Cardiac fibroblast (primary cell): ENCODE measurements at regions not wholly inside any gene's neighbourhood (a gene's known extent, or its start where the extent isn't known, plus 50 kb on each side); places are given as distances from the start of the nearest gene placed in this dataset.

ENCODE experiments used
- DNase-seq, 2 donors: peaks; one replicate each; pipeline versions ENCODE4 v3.0.0 to v3.0.0-alpha.2; 2010; ENCODE audit warnings: low read depth in 2 of 2
- H3K4me3 ChIP-seq, 2 donors: replicated peaks in 1 of 2; 1 replicate in 1 of 2; 2 replicates in 1 of 2; pipeline ENCODE4 v1.5.1; 2011; ENCODE audit warnings: low read depth in 2 of 2, low read length in 2 of 2, mild to moderate bottlenecking in 2 of 2, moderate library complexity in 1 of 2
- CTCF ChIP-seq: IDR thresholded peaks from one replicate; pipeline ENCODE4 v1.5.1; 2011; ENCODE audit warnings: low read depth, mild to moderate bottlenecking, low read length, inconsistent platforms

GRCh38 chr18:78683191-78684010 is 296.2 kb upstream of the SALL3 start:
- no peak overlapping the region for H3K4me3 ChIP-seq
- TF ChIP-seq CTCF = no peak

GRCh38 chr18:78685250-78685979 is 294.2 kb upstream of the SALL3 start:
- DNase-seq = no peak
- no peak overlapping the region for H3K4me3 ChIP-seq
- TF ChIP-seq CTCF = no peak

More at GRCh38 chr18:78683191-78684010, 296.2 kb upstream of the SALL3 start:
- no peak for DNase-seq

- TF ChIP-seq CTCF = no peak
- no peak for DNase-seq
- no peak overlapping the region for H3K4me3 ChIP-seq
Measured at GRCh38 chr18:78685980-78686530, 293.6 kb upstream of the SALL3 start.

- TF ChIP-seq CTCF = no peak
- no peak overlapping the region for H3K4me3 ChIP-seq
- DNase-seq = no peak
Measured at GRCh38 chr18:78686976-78687685, 292.5 kb upstream of the SALL3 start.

- no peak for DNase-seq
- H3K4me3 ChIP-seq = no peak overlapping the region
- no peak for TF ChIP-seq CTCF
Measured at GRCh38 chr18:78687736-78688135, 291.9 kb upstream of the SALL3 start.

- TF ChIP-seq CTCF = no peak
- DNase-seq = no peak
- no peak overlapping the region for H3K4me3 ChIP-seq
Measured at GRCh38 chr18:78688249-78688648, 291.4 kb upstream of the SALL3 start.
